Uterus (tissue), 2 donors: ENCODE measurements at regions not wholly inside any gene's neighbourhood (a gene's known extent, or its start where the extent isn't known, plus 50 kb on each side); places are given as distances from the start of the nearest gene placed in this dataset.

Source experiments
- CTCF ChIP-seq, 4 experiments: fragments of 200-600 bp in 2 of 4; fragments of 450-650 bp in 2 of 4; sonication (generic) in 2 of 4; IDR thresholded peaks; one replicate each; pipeline ENCODE4 v1.5.1; 2016 to 2019; ENCODE audit warnings: antibody characterized with exemption in 4 of 4, mild to moderate bottlenecking in 2 of 4, moderate library complexity in 1 of 4
- POLR2A ChIP-seq, 2 donors: fragments of 450-650 bp; IDR thresholded peaks; one replicate each; pipeline ENCODE4 v1.6.1; 2016; ENCODE audit warnings: antibody characterized with exemption in 2 of 2, mild to moderate bottlenecking in 1 of 2, moderate library complexity in 1 of 2

GRCh38 chr5:27944471-27944870, 906.1 kb upstream of the CDH9 start:
- TF ChIP-seq CTCF (IDR thresholded peaks at IDR 0.05) (no peak), POLR2A (IDR thresholded peaks at IDR 0.05) (no peak)
